SK-N-MC (cell line): ENCODE measurements at regions not wholly inside any gene's neighbourhood (a gene's known extent, or its start where the extent isn't known, plus 50 kb on each side); places are given as distances from the start of the nearest gene placed in this dataset.

ENCODE experiments used
- EZH2 ChIP-seq: fragments of 200-600 bp; sonication (generic); IDR thresholded peaks from one replicate; pipeline ENCODE4 v1.6.1; 2017; ENCODE audit warnings: antibody characterized with exemption
- POLR2AphosphoS5 ChIP-seq: IDR thresholded peaks from 2 replicates; pipeline ENCODE4 v1.6.1; 2012; ENCODE audit warnings: mild to moderate bottlenecking, low read depth, low read length, borderline replicate concordance

- TF ChIP-seq EZH2 = no peak
- no peak for TF ChIP-seq POLR2AphosphoS5
Observed at GRCh38 chr1:106233511-106233910, 823.0 kb upstream of the PRMT6 start.
